GM18873 (cell line): ENCODE measurements at regions not wholly inside any gene's neighbourhood (a gene's known extent, or its start where the extent isn't known, plus 50 kb on each side); places are given as distances from the start of the nearest gene placed in this dataset.
"Not testable (repeated sequence)": the region's sequence is repeated elsewhere in the genome, so short reads cannot be mapped to it uniquely, and the experiment has no call there.

Experiments
- ATAC-seq: cut with Tn5 transposase; IDR thresholded peaks from one replicate; pipeline ENCODE4 v1.9.1; 2021; ENCODE audit warnings: mild to moderate bottlenecking, moderate library complexity, moderate number of reproducible peaks; ENCODE audit not compliant: unreplicated experiment, low FRiP score

GRCh38 chr5:21485458-21486000, 1367.6 kb downstream of the CDH12 start:
- ATAC-seq, result not testable (repeated sequence)

GRCh38 chr5:21484498-21484889, 1368.7 kb downstream of the CDH12 start:
- ATAC-seq, result not testable (repeated sequence)

DNA sequence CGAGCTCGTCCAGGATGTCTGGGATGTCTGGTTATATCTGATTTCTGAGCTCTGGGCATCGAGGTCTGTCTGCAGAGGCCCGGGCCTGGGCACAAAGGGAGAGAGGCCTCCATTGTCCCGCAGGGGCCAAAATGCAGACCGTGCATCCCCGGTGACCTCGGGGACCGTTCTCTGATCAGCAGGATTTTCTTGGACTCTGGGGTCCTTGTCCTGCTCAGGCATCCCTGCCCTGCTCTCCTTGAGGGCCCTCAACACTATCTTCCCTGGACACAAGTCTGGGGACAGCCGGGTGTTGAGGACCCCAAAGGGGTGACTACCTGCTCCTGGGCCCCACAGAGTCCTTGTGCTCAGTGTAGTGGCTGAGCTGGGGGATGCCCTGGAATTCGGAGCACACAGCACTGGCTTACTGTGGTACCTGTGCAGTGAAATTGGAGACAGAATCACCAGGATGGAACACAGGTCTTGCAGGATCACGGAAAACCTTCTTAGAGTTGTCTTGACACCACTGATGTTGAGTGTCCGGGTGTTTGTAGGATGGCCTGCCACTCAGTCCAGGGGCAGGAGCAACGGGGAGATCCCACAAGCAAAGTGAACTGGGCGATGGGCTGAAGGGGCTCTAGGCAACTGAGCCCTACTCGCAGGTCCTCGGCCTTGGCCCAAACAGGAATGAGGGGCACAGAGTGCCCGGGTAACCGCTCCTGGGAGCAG, 1369.2 kb downstream of the CDH12 start:
- not testable (repeated sequence) for ATAC-seq

DNA sequence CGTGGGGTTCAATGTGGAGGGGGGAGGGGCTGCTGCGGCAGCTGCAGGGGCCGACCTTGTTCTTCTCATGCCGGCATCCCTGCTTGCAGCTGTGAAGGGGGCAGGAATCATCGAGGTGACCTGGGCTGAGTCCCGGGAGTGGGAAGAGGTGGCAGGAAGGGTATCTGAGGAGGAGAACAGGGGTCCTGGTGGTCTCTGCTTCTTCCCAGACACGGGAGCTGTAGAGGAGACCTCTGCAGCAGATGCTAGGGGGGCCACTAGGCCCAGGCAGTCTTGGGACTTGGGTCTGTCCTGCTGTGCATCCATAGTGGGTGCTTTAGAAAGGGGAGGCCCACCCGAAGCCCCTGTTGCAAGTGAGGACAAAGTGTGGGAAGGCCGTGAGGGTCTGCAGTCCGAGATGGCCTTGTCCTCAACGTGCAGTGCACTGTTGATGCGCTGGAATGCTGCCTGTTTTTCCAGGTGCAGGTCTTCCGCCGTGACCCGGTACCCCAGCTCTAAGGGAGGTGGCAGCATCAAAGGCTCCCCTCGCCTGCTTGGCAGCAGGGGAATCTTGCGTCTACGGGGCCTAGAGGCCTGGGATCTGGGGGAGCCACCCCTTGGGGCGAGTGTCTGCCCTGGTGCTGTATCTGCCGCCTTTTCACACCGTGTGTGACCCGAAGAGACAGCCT, 1370.0 kb downstream of the CDH12 start:
- ATAC-seq, result not testable (repeated sequence)

DNA sequence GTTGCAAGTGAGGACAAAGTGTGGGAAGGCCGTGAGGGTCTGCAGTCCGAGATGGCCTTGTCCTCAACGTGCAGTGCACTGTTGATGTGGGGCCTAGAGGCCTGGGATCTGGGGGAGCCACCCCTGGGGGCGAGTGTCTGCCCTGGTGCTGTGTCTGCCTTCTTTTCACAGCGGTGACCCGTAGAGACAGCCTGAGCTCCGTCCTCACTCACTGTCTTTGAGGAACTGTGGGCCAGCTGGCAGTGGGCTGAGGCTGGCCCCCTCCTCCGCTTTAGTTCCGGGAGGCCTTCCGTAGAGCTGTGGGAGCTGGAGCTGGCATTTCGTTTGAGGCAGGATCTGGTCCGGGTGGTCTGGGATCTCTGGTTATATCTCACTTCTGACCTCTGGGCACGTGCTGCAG, 1370.6 kb downstream of the CDH12 start:
- not testable (repeated sequence) for ATAC-seq

DNA sequence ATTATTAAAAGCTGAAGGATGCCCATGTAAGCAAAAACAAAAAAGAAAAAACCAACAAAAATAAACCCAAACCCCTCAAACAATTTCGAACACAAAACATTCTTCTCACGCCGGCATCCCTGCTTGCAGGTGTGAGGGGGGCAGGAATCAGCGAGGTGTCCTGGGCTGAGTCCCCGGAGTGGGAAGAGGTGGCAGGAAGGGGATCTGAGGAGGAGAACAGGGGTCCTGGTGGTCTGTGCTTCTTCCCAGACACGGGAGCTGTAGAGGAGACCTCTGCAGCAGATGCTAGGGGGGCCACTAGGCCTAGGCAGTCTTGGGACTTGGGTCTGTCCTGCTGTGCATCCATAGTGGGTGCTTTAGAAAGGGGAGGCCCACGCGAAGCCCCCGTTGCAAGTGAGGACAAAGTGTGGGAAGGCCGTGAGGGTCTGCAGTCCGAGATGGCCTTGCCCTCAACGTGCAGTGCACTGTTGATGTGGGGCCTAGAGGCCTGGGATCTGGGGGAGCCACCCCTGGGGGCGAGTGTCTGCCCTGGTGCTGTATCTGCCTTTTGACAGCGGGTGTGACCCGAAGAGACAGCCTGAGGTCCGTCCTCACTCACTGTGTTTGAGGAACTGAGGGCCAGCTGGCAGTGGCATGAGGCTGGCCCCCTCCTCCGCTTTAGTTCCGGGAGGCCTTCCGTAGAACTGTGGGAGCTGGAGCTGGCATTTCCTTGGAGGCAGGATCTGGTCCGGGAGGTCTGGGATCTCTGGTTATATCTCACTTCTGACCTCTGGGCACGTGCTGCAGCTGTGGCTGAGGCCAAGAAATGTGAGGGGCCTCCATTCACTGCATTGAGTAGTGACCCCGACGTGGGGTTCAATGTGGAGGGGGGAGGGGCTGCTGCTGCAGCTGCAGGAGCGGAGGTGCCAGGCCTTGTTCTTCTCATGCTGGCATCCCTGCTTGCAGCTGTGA, 1371.5 kb downstream of the CDH12 start:
- not testable (repeated sequence) for ATAC-seq

DNA sequence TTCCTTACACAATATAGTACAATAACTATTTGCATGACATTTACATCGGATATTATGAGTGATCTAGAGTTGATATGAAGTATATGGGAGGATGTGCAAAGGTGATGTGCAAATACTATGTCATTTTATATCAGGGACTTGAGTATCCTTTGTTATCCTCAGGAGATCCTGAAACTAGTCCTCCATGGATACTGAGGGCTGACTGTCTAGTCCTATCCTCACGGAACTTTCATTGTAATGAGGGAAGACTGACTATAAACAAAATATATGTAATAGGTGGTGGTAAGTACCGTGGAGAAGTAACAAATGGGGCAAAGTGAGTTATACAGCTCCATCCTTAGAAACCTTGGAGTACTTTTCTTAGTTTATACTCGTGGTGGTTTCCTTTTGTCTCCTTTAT, 1373.1 kb downstream of the CDH12 start:
- ATAC-seq, result not testable (repeated sequence)

DNA sequence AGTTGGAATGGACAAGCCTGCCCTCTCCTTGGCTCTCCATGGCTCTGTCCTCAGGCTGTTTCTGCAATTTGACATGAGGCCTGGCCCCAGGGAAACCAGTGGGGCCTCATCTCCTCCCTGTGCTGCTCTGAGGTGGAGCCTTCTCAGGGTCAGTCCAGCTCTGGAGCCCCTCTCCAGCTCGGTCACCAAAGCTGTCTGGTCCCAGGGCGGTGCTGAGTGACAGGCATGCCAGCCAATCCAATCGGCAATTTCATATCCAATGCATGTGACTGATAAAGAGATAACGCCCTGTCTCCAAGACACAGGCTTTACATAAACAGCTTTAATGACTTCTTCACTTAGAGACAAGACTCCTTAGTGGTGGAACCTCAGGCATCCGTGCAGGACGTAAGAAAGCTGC, 1379.2 kb downstream of the CDH12 start:
- ATAC-seq, result not testable (repeated sequence)

DNA sequence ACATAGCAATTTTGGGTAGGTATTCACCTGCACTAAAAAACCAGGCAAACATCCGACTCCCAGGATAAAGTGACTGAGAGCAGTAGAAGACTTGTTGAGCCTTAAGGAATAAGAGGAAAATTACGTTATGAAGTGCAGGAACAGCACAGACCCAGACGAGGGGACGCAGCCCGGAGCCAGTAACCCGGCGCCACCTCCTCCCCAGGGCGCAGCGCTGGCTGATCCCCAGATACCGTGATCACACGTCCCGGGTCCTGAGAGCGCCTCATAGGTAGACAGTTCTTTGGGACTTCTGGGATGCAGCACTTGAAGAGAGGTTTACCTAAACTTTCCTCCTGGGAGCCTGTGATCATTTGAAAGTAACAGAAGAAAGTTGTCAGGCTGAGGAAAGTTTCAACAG, 1379.7 kb downstream of the CDH12 start:
- not testable (repeated sequence) for ATAC-seq

- ATAC-seq, result not testable (repeated sequence)
Observed at GRCh38 chr5:21471691-21472090, 1381.5 kb downstream of the CDH12 start.

- ATAC-seq, result not testable (repeated sequence)
Observed at GRCh38 chr5:21469523-21470101, 1383.5 kb downstream of the CDH12 start.

DNA sequence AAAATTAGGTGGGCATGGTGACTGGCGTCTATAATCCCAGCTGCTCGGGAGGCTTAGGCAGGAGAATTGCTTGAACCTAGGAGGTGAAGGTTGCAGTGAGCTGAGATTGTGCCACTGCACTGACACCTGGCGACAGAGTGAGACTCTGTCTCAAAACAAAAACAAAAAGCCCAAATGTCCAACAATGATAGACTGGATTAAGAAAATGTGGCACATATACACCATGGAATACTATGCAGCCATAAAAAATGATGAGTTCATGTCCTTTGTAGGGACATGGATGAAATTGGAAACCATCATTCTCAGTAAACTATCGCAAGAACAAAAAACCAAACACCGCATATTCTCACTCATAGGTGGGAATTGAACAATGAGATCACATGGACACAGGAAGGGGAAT, 1385.6 kb downstream of the CDH12 start:
- not testable (repeated sequence) for ATAC-seq

DNA sequence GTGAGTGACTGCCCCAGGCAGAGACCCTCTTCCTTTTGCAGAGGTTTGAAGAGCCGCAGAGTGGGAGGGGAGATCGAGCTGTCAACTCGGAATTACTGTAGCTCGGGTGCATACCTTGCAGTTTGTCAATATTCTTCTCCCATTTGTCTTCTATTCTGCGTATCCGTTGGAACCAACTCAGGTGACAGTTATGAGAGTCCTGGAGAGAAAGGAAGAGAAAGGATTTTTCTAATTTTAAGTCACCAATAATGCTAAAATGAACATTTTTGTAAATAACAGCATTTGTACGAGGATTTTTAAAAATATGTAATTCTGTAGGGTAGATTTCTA, 1393.4 kb downstream of the CDH12 start:
- ATAC-seq, result not testable (repeated sequence)

- no peak for ATAC-seq
Observed at GRCh38 chr5:21452449-21452848, 1400.7 kb downstream of the CDH12 start.

- no peak for ATAC-seq
Observed at GRCh38 chr5:21432646-21433045, 1420.5 kb downstream of the CDH12 start.

DNA sequence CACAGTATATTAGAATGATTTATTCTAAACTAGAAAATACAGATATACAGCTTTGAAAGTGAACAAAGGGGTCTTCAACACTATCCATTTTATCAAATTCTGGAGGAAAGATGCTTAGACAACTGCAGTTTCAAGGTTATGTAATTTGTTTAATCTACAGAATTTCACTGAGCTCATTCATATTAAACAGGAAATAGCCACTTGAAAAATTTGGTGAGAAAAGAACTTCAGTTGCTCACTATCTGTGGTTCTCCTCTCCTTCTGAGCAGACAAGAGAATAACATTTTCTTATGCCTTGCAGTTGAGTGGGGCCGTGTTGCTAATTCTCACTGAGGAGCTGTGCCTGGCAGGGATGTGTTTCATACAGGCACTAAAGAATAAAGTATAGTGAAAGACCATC, 1428.2 kb downstream of the CDH12 start:
- no peak for ATAC-seq

DNA sequence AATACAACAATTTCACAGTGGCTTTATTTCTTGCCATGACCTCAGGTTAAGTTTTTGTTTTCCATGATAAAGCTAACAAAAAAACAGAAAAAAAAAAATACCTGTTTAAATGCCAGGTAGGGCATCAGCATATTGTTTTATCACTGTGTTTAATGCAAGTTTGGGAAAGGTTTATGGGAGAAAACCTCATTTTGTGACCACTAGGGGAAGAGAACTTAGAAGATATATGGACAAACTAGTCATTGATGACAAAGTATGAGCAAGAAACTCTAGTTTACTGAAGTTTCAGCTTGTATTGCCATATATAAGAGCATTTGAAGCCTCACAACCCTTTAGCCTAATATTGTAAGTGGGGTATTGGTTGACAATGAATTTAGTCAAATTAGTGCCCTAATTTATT, 1431.4 kb upstream of the CDH18 start:
- ATAC-seq, result no peak

DNA sequence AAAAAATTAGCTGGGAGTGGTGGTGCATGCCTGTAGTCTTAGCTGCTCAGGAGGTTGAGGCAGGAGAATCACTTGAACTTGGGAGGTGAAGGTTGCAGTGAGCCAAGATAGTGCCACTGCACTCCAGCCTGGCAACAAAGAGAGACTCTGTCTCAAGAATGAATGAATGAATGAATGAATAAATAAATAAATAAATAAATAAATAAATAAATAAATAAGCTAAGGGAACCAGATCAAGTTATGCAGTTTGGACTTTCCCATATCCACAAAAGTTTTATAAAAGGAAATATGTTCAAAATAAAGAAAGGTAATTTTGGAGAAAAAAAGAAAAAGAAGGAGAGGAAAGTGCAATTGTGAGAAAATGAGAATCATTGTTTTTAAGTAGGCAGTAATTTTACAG, 1414.1 kb upstream of the CDH18 start:
- ATAC-seq, result not testable (repeated sequence)

DNA sequence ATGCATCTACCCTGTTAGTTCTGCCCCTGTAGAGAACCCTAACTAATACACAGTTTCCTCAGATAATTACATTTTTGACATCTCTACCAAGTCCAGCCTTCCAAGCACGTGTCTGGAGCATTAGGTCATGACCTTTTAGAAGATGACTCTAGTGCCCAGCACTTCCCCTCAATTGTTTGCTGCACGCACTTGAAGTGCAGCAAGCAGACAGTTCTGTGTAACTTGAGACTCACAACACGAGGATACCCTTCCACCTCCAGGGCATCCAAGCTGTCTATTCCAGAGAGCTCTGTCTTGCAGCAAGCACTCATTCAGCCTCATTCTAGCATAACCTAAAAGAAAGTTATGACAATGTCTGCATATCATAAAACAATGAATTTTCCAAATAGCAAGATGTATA, 1410.5 kb upstream of the CDH18 start:
- ATAC-seq, result no peak

GRCh38 chr5:21397693-21398092, 1409.7 kb upstream of the CDH18 start:
- ATAC-seq, result no peak
